Activated effector memory CD4-positive, alpha-beta T cell treated with anti-CD3 and anti-CD28 coated beads, Interleukin-2, amount 50 U/mL, for 16 hours (primary cell): ENCODE measurements at regions not wholly inside any gene's neighbourhood (a gene's known extent, or its start where the extent isn't known, plus 50 kb on each side); places are given as distances from the start of the nearest gene placed in this dataset.
"Not testable (repeated sequence)": the region's sequence is repeated elsewhere in the genome, so short reads cannot be mapped to it uniquely, and the experiment has no call there.

Experiments used
- DNase-seq: peaks from one replicate; pipeline ENCODE4 v3.0.0-alpha.2; 2020

- DNase-seq, result not testable (repeated sequence)
Measured at GRCh38 chr21:14008006-14008405, 202.7 kb downstream of the LIPI start.

DNA sequence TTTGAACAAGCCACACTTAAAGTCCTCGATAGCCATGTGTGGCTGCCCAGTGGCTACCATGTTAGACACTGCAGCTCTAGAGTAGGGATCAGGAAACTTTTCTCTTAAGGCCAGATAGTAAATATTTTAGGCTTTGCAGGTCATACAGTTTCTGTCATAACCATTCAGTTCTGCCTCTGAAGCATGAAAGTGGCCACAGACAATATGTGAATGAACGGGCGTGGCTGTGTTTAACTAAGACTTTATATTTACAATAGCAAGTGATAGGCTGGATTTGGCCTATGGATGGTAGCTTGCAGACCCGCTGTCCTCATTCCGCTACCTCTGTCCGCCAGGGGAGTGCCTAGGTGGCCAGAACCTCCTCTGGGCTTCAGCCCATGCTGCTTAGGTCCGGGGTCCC is 204.6 kb downstream of the LIPI start:
- DNase-seq, result not testable (repeated sequence)

- not testable (repeated sequence) for DNase-seq
Measured at GRCh38 chr21:13986996-13987958, 223.5 kb downstream of the LIPI start.

DNA sequence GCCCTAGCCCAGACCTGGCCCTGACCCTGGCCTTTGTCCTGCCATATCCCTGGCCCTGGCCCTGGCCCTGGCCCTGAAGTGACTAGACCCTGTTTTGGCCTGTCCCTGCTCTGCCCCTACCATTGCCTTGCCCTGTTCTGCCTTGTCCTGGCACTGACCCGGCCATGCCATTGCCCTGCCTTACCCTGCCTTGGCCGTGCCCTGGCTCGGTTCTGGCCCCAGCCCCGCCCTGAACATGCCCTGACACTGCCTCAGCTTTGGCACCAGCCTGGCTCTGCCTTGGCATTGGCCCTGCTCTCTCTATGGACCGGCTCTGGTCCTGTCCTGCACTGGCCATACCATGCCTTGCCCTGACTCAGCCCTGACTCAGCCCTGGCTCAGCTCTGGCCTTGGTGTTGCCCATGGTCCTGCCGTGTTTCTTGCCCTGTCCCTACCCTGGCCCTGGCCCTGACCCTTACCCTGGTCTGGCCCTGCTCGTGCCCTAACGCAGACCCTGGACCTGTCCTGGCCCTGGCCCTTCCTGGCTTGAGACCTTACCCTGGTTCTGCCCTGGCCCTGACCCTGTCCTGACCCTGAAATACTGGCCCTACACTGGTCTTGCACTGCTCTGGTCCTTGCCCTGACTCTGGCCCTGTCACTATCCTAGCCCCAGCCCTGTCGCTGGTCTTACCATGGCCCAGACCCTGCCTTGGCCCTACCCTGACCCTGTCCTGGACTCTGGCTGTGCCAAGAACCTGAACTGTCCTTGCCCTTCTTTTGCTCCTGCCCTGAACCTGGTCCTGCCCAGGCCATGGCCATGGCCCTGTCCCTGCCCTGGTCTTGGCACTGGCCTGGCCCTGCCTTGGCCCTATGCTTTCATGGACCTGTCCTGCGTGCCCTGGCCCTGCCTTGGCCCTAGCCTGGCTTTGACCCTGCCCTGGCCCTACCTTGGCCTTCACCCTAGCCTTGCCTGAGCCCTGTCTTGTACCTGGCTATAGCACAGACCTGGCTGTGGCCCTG is 224.6 kb downstream of the LIPI start:
- DNase-seq, result not testable (repeated sequence)

DNA sequence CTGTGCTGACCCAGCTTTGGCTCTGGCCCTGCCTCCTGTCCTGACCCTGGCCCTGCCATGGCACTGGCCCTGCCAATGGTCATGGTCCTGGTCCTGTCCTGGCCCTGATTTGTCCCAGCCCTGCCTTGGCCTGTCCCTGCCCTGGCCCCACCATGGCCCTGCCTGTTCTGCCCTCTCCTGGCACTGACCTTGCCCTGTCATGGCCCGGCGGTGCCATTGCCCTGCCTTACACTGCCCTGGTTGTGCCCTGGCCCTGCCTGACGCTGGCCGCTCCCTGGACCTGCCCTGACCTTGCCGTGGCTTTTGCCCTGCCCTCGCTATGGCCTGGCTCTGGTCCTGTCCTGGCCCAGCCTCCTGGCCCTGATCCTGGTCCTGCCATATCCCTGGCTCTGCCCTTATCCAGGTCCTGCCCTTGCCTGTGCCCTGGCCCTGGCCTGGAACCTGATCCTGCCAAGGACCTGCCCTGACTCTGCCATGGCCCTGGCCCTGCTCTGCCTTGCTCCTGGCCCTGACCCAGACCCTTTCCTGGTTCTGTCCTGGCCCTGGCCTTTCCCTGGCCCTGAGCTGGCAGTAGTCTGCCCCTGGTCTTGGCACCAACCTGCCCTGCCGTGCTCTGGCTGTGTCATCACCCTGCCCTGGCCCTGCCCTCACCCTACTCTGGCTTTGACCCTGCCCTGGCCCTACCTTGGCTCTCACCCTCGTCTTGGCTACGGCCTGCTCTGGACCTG is 225.5 kb downstream of the LIPI start:
- DNase-seq, result not testable (repeated sequence)

DNA sequence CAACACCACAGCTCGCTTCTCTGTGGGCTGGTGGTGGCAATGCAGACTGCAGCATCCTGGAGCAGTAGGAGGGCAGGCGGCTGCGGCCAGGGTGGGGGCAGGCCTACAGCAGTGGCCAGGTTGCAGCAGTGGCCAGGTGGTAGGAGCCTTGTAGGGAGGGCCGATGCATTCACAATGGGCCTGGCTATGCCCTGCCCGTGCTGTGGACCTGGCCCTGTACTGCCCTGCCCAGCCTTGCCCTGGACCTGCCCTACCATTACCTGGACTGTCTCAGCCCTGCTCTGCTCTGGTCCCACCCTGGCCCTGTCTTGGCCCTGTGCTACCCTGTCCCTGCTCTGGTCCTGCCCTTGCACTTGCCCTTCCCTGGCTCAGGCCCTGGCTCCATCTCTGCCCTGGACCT is 226.0 kb downstream of the LIPI start:
- DNase-seq, result not testable (repeated sequence)

GRCh38 chr21:13981176-13982087 is 229.3 kb downstream of the LIPI start:
- not testable (repeated sequence) for DNase-seq

DNA sequence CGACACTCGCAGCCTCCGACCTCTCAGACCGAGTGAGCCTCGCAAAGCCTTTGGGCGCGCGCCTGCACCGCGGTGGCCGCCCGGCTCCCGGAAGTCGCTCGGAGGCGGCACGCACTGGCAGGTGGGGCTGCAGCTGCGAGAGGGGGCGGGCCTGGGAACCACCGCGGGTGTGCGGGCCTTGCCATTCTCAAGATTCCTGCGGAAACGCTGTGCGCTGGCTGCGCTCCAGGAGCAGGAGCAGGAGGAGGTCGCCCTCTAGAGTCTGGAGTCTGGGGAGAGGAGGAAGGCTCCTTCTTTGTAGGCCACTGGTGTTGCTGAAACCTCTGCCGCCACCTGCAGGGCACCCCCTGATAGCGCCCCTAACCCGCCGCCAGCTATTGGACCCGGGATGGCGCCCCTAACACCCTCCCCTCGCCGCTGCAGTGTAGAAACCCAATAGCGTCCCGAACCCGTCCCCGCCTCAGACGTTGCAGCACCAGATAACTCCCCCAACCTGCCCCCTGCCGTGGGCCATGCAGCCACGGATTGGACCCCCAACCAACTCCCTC is 230.6 kb downstream of the LIPI start:
- DNase-seq, result peak; percentile 81

DNA sequence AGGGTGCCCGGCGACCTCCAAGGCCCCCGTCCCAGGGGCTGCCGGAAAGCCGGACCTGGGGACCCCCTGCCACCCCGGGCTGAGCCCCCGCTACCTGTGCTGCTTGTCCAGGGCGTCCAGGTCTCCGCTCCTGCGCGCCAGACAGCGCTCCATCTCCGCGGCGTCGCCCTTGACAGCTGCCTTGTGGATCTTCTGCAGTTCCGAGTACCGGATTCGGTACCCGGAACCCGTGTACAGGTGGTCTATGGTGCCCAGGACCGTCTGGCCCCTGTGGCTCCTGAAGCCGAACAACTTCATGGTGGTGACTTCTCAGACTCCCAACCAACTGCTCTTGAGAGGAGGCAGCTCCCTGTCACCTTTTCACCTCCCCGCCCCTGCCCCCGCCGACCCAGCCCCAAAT is 231.1 kb downstream of the LIPI start:
- DNase-seq, result peak; percentile 63

GRCh38 chr21:13974582-13974981 is 236.2 kb downstream of the LIPI start:
- DNase-seq, result not testable (repeated sequence)

- not testable (repeated sequence) for DNase-seq
Measured at GRCh38 chr21:13969853-13970252, 240.9 kb downstream of the LIPI start.

DNA sequence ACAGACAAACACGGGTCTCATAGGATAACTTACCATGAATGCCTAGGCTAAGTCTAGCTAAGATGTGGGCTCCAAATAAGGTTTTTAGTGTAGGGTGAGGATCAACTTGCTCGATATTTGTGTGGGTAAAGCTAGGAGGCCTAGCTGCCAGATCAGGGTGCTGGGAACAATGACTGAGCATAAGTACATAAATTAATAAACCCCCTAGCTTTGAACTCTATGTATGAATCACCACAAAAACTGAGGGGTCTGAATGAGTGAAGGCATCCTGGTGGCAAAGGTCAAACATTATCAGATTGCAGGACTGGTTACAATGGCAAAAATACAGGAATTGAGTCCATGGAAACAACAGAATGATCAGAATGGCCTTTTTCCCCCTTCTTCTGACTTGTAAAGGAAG is 241.8 kb downstream of the LIPI start:
- DNase-seq, result not testable (repeated sequence)

GRCh38 chr21:13963259-13963658 is 247.5 kb downstream of the LIPI start:
- DNase-seq, result not testable (repeated sequence)

DNA sequence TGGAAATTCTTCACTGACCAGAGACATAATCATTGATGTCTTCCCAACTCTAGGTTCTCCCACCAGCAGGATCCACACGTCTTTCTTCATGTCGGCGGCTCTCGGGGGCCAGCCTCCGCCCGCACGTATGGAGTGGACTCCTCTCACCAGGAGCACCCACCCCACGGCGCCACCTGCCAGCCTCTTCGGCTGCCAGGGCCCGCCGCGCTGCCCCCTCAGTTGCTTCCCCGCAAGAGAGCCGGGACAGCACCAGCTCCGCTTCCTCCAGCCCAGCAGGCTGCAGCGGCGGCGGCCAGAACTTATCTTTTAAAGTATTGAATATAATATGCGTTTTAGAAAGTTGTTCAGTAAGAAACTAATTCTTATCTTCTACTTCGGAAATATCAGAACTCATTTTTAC is 273.5 kb downstream of the LIPI start:
- no peak for DNase-seq

- DNase-seq, result not testable (repeated sequence)
Measured at GRCh38 chr21:13936033-13936937, 274.5 kb downstream of the LIPI start.

DNA sequence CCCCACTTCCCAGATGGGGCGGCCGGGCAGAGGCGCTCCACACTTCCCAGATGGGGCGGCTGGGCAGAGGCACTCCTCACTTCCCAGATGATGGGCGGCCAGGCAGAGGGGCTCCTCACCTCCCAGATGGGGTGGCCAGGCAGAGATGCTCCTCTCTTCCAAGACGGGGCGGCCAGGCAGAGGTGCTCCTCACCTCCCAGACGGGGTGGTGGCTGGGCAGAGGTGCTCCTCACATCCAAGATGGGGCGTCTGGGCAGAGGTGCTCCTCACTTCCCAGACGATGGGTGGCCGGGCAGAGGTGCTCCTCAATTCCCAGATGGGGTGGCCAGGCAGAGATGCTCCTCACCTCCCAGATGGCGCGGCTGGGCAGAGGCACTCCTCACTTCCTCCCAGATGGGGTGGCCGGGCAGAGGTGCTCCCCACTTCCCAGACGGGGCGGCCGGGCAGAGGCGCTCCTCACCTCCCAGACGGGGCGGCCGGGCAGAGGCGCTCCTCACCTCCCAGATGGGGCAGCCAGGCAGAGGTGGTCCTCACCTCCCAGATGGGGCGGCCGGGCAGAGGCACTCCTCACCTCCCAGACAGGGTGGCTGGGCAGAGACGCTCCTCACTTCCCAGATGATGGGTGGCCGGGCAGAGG is 275.2 kb downstream of the LIPI start:
- not testable (repeated sequence) for DNase-seq

DNA sequence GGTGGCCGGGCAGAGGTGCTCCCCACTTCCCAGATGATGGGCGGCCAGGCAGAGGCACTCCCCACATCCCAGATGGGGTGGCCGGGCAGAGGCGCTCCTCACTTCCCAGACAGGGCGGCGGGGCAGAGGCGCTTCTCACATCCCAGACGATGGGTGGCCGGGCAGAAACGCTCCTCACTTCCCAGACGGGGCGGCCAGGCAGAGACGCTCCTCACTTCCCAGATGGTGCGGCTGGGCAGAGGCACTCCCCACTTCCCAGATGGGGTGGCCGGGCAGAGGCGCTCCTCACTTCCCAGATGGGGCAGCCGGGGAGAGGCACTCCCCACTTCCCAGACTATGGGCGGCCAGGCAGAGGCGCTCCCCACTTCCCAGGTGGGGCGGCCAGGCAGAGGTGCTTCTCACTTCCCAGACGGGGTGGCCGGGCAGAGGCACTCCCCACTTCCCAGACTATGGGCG is 275.8 kb downstream of the LIPI start:
- DNase-seq, result not testable (repeated sequence)

- not testable (repeated sequence) for DNase-seq
Measured at GRCh38 chr21:13923175-13923574, 287.6 kb downstream of the LIPI start.

- not testable (repeated sequence) for DNase-seq
Measured at GRCh38 chr21:13921455-13921854, 289.3 kb downstream of the LIPI start.
